SK-N-SH (cell line): ENCODE measurements at regions not wholly inside any gene's neighbourhood (a gene's known extent, or its start where the extent isn't known, plus 50 kb on each side); places are given as distances from the start of the nearest gene placed in this dataset.

ENCODE experiments used
- CTCF ChIA-PET: fragments of 300-600, 350-600 bp; formaldehyde crosslinking; extraction: SDS; loops from one replicate; lab custom pipeline; 2021; lab: Yijun Ruan, JAX
- POLR2A ChIA-PET: fragments of 350-600 bp; sonication (Branson Sonifier 250); formaldehyde crosslinking; extraction: SDS; loops from one replicate; lab custom pipeline; 2020; ENCODE audit warnings: antibody characterized with exemption, inconsistent platforms; lab: Yijun Ruan, JAX
- DNase-seq: peaks from one replicate; pipeline ENCODE4 v3.0.0; 2012
- H2AFZ ChIP-seq: fragments of 200-600 bp; sonication (generic); 2 replicates; pipeline ENCODE4 v1.8.1; 2016; ENCODE audit warnings: antibody characterized with exemption, mild to moderate bottlenecking, low read depth
- H3F3A ChIP-seq: fragments of 200-600 bp; sonication (generic); replicated peaks from 2 replicates; pipeline ENCODE3; 2016; ENCODE audit warnings: antibody characterized with exemption, mild to moderate bottlenecking; ENCODE audit not compliant: insufficient read depth
- H3K27ac ChIP-seq, 2 experiments: fragments of 200-500 bp in 1 of 2; fragments of 200-600 bp in 1 of 2; sonication (Bioruptor generic) in 1 of 2; sonication (generic), shearing (Covaris generic) in 1 of 2; 2 replicates each; pipeline versions ENCODE4 v1.5.1 to v1.6.1; 2014 to 2016; ENCODE audit warnings: low read depth in 2 of 2, inconsistent platforms in 1 of 2, low read length in 1 of 2, mild to moderate bottlenecking in 1 of 2, mixed read lengths in 1 of 2
- H3K27me3 ChIP-seq: fragments of 200-600 bp; sonication (generic), shearing (Covaris generic); 2 replicates; pipeline ENCODE4 v1.6.1; 2016; ENCODE audit warnings: mixed run types; ENCODE audit not compliant: insufficient read depth
- H3K36me3 ChIP-seq, 2 experiments: fragments of 200-500 bp in 1 of 2; fragments of 200-600 bp in 1 of 2; sonication (Bioruptor generic) in 1 of 2; sonication (generic) in 1 of 2; replicated peaks in 1 of 2; 2 replicates each; pipeline versions ENCODE3 to v1.5.1; 2014 to 2016; ENCODE audit warnings: low read length in 1 of 2, mild to moderate bottlenecking in 1 of 2; ENCODE audit not compliant: insufficient read depth in 2 of 2, control insufficient read depth in 1 of 2
- H3K4me1 ChIP-seq, 2 experiments: fragments of 200-500 bp in 1 of 2; fragments of 200-600 bp in 1 of 2; sonication (Bioruptor generic) in 1 of 2; sonication (generic), shearing (Covaris generic) in 1 of 2; 2 replicates each; pipeline versions ENCODE4 v1.5.1 to v1.6.1; 2014 to 2016; ENCODE audit warnings: low read depth in 1 of 2, low read length in 1 of 2, mixed run types in 1 of 2; ENCODE audit not compliant: insufficient read depth in 2 of 2, control insufficient read depth in 1 of 2
- H3K4me2 ChIP-seq: fragments of 200-600 bp; sonication (generic), shearing (Covaris generic); 2 replicates; pipeline ENCODE4 v1.6.1; 2017; ENCODE audit warnings: mixed run types
- H3K4me3 ChIP-seq, 2 experiments: fragments of 200-500 bp in 1 of 2; fragments of 200-600 bp in 1 of 2; sonication (Bioruptor generic) in 1 of 2; sonication (generic), shearing (Covaris generic) in 1 of 2; 2 replicates each; pipeline versions ENCODE4 v1.5.1 to v1.8.1; 2014 to 2016; ENCODE audit warnings: low read depth in 2 of 2, inconsistent platforms in 1 of 2, low read length in 1 of 2, mild to moderate bottlenecking in 1 of 2, mixed read lengths in 1 of 2, moderate library complexity in 1 of 2
- H3K79me2 ChIP-seq: fragments of 200-600 bp; sonication (generic); 2 replicates; pipeline ENCODE4 v1.8.1; 2017; ENCODE audit warnings: mild to moderate bottlenecking; ENCODE audit not compliant: insufficient read depth
- H3K9ac ChIP-seq: fragments of 200-600 bp; sonication (generic); 2 replicates; pipeline ENCODE4 v1.6.1; 2017; ENCODE audit warnings: mixed run types
- H3K9me2 ChIP-seq: fragments of 200-600 bp; sonication (generic); 2 replicates; pipeline ENCODE4 v1.6.1; 2017; ENCODE audit warnings: mixed run types
- H3K9me3 ChIP-seq: fragments of 200-600 bp; sonication (generic); 2 replicates; pipeline ENCODE4 v1.6.1; 2017; ENCODE audit warnings: mixed run types, mild to moderate bottlenecking, moderate library complexity
- H4K20me1 ChIP-seq: fragments of 200-600 bp; sonication (generic); 2 replicates; pipeline ENCODE4 v1.6.1; 2017; ENCODE audit warnings: mild to moderate bottlenecking, mixed run types; ENCODE audit not compliant: insufficient read depth
- CTCF ChIP-seq: fragments of 200-600 bp; sonication (generic); IDR thresholded peaks from 2 replicates; pipeline ENCODE4 v1.6.1; 2017; ENCODE audit warnings: antibody characterized with exemption, mild to moderate bottlenecking, moderate library complexity
- EZH2phosphoT487 ChIP-seq: fragments of 200-600 bp; sonication (generic); IDR thresholded peaks from 2 replicates; pipeline ENCODE4 v1.6.1; 2017; ENCODE audit warnings: low read depth, mixed run types, mild to moderate bottlenecking, antibody characterized with exemption, moderate library complexity, borderline replicate concordance
- FOSL2 ChIP-seq: IDR thresholded peaks from 2 replicates; pipeline ENCODE4 v1.4.0; 2012; ENCODE audit warnings: low read depth, mild to moderate bottlenecking, moderate library complexity, borderline replicate concordance
- FOXJ3 ChIP-seq: sonication (generic); formaldehyde crosslinking; IDR thresholded peaks from 2 replicates; pipeline ENCODE4 v1.5.1; 2020; ENCODE audit warnings: mild to moderate bottlenecking, missing genetic modification reagents
- FOXM1 ChIP-seq: IDR thresholded peaks from 2 replicates; pipeline ENCODE4 v1.4.0; 2012; ENCODE audit warnings: low read depth, mild to moderate bottlenecking
- GATA2 ChIP-seq: sonication (generic); formaldehyde crosslinking; IDR thresholded peaks from 2 replicates; pipeline ENCODE4 v1.5.0; 2020; ENCODE audit warnings: mild to moderate bottlenecking, missing genetic modification reagents
- IRF3 ChIP-seq: fragments of 150-350 bp; IDR thresholded peaks from 2 replicates; pipeline ENCODE4 v1.6.1; 2016; ENCODE audit warnings: mild to moderate bottlenecking, low read depth, low read length
- MAX ChIP-seq: IDR thresholded peaks from 2 replicates; pipeline ENCODE4 v1.4.0; 2012; ENCODE audit warnings: low read depth
- POLR2AphosphoS5 ChIP-seq: IDR thresholded peaks from 2 replicates; pipeline ENCODE4 v1.6.1; 2012; ENCODE audit warnings: low read depth, low read length
- RCOR1 ChIP-seq: fragments of 150-350 bp; IDR thresholded peaks from 2 replicates; pipeline ENCODE4 v1.6.1; 2017; ENCODE audit warnings: antibody characterized with exemption, low read length
- RXRA ChIP-seq: IDR thresholded peaks from 2 replicates; pipeline ENCODE4 v1.4.0; 2012; ENCODE audit warnings: low read depth, mild to moderate bottlenecking, borderline replicate concordance
- TAF1 ChIP-seq: IDR thresholded peaks from 2 replicates; pipeline ENCODE4 v1.6.1; 2012; ENCODE audit warnings: low read depth, mild to moderate bottlenecking, low read length, moderate library complexity, borderline replicate concordance
- TCF12 ChIP-seq: IDR thresholded peaks from 2 replicates; pipeline ENCODE4 v1.4.0; 2012
- YY1 ChIP-seq: IDR thresholded peaks from 2 replicates; pipeline ENCODE4 v1.4.0; 2012; ENCODE audit warnings: low read depth, mild to moderate bottlenecking
- ZBTB33 ChIP-seq: IDR thresholded peaks from 2 replicates; pipeline ENCODE4 v1.4.0; 2012; ENCODE audit warnings: low read depth, borderline replicate concordance
- WGBS: methylation state at CpG from one replicate; pipeline ENCODE4 v1.1.6; 2017; ENCODE audit warnings: low lambda C conversion rate; 5-methylcytosine and 5-hydroxymethylcytosine counted together

GRCh38 chr1:30374400-30375070, 348.9 kb downstream of the MATN1 start:
- no peaks in the 10 kb centered on the region for H4K20me1 ChIP-seq
- no peaks in the 10 kb centered on the region for H3K9me2 ChIP-seq
- CTCF ChIA-PET, result no interaction called here
- TF ChIP-seq POLR2AphosphoS5, result no peak
- TF ChIP-seq FOSL2, result no peak
- no peak for TF ChIP-seq GATA2 (CRISPR knock-in tag)
- no peak for TF ChIP-seq EZH2phosphoT487
- no peak for TF ChIP-seq YY1
- no peak for TF ChIP-seq RCOR1
- no peak for TF ChIP-seq TAF1
- no peak for TF ChIP-seq FOXJ3 (CRISPR knock-in tag)
- no peak for TF ChIP-seq IRF3
- TF ChIP-seq MAX, result no peak
- no peak for TF ChIP-seq RXRA
- no peak for TF ChIP-seq CTCF
- no peak for TF ChIP-seq FOXM1
- TF ChIP-seq TCF12, result no peak
- no peak for TF ChIP-seq ZBTB33
- TF ChIP-seq, all 33 proteins: peak for 0
- H3K27ac ChIP-seq, result no peak overlapping the region
- no peak overlapping the region for H3K9ac ChIP-seq
- DNase-seq, result no peak
- H3K4me2 ChIP-seq, result no peak overlapping the region
- POLR2A ChIA-PET, result no interaction called here
- no peaks in the 10 kb centered on the region for H3K27me3 ChIP-seq
- no peak overlapping the region for H3K4me3 ChIP-seq
- H3K79me2 ChIP-seq, result no peaks in the 10 kb centered on the region
- H2AFZ ChIP-seq, result no peak overlapping the region
- peaks cover 7 to 9% of the 10 kb centered on the region in 2 experiments; a peak in 2 of 4 replicates for H3K4me1 ChIP-seq
- H3K9me3 ChIP-seq, result no peaks in the 10 kb centered on the region
- WGBS, result 56% methylated on average over 13 of the region's 20 CpGs
- no peaks in the 10 kb centered on the region for H3F3A ChIP-seq
- no peaks in the 10 kb centered on the region for H3K36me3 ChIP-seq
